Renal cortex interstitium (tissue), 11 donors: ENCODE measurements at regions not wholly inside any gene's neighbourhood (a gene's known extent, or its start where the extent isn't known, plus 50 kb on each side); places are given as distances from the start of the nearest gene placed in this dataset.

Experiments used
- DNase-seq, 11 donors: peaks; one replicate each; pipeline ENCODE4 v3.0.0-alpha.2; 2013; ENCODE audit warnings: low read depth in 9 of 11, low spot score in 4 of 11; ENCODE audit errors: extremely low read depth in 1 of 11

- no peak for DNase-seq
Measured at GRCh38 chr2:82694431-82694830, 1764.6 kb downstream of the SUCLG1 start.

GRCh38 chr2:82690757-82691411 is 1768.2 kb downstream of the SUCLG1 start:
- no peak for DNase-seq

- no peak for DNase-seq
Measured at GRCh38 chr2:82675186-82675585, 1783.9 kb downstream of the SUCLG1 start.

- no peak for DNase-seq
Measured at GRCh38 chr2:82674652-82675051, 1784.4 kb downstream of the SUCLG1 start.

- DNase-seq, result no peak
Measured at GRCh38 chr2:82667491-82667890, 1791.6 kb downstream of the SUCLG1 start.

GRCh38 chr2:82665691-82666090 is 1793.4 kb downstream of the SUCLG1 start:
- DNase-seq, result no peak

GRCh38 chr2:82657106-82657505 is 1802.0 kb downstream of the SUCLG1 start:
- DNase-seq, result no peak

GRCh38 chr2:82656420-82656819 is 1802.7 kb downstream of the SUCLG1 start:
- DNase-seq, result no peak

- DNase-seq, result no peak
Measured at GRCh38 chr2:82652117-82652516, 1807.0 kb downstream of the SUCLG1 start.

- no peak for DNase-seq
Measured at GRCh38 chr2:82650038-82650437, 1809.0 kb downstream of the SUCLG1 start.

GRCh38 chr2:82641598-82642180 is 1817.4 kb downstream of the SUCLG1 start:
- DNase-seq, result no peak

GRCh38 chr2:82636402-82637020 is 1822.6 kb downstream of the SUCLG1 start:
- DNase-seq, result no peak

GRCh38 chr2:82599021-82599420 is 1860.1 kb downstream of the SUCLG1 start:
- DNase-seq, result no peak

GRCh38 chr2:82596581-82596980 is 1862.5 kb downstream of the SUCLG1 start:
- DNase-seq, result no peak

- DNase-seq, result no peak
Measured at GRCh38 chr2:82591718-82592117, 1867.4 kb downstream of the SUCLG1 start.

- DNase-seq, result no peak
Measured at GRCh38 chr2:82576656-82577055, 1882.4 kb downstream of the SUCLG1 start.

GRCh38 chr2:82539280-82539621 is 1919.8 kb downstream of the SUCLG1 start:
- no peak for DNase-seq

- DNase-seq, result no peak
Measured at GRCh38 chr2:82538590-82539279, 1920.3 kb downstream of the SUCLG1 start.

GRCh38 chr2:82528288-82528687 is 1930.8 kb downstream of the SUCLG1 start:
- no peak for DNase-seq

GRCh38 chr2:82527124-82527523 is 1932.0 kb downstream of the SUCLG1 start:
- DNase-seq, result no peak
